Ascending aorta (tissue), 2 donors: ENCODE measurements at regions not wholly inside any gene's neighbourhood (a gene's known extent, or its start where the extent isn't known, plus 50 kb on each side); places are given as distances from the start of the nearest gene placed in this dataset.

Experiments
- DNase-seq, 2 donors: peaks; one replicate each; pipeline ENCODE4 v3.0.0-alpha.2; 2019; ENCODE audit warnings: low spot score in 2 of 2
- H3K27ac ChIP-seq, 2 donors: fragments of 200-600 bp; sonication (generic); one replicate each; pipeline ENCODE4 v1.5.1; 2016 to 2017; ENCODE audit warnings: mild to moderate bottlenecking in 1 of 2
- H3K27me3 ChIP-seq: fragments of 200-600 bp; sonication (generic); one replicate; pipeline ENCODE4 v1.5.1; 2017
- H3K36me3 ChIP-seq, 2 donors: fragments of 200-600 bp; sonication (generic); one replicate each; pipeline ENCODE4 v1.5.1; 2016
- H3K4me1 ChIP-seq, 2 donors: fragments of 200-600 bp; sonication (generic); one replicate each; pipeline ENCODE4 v1.5.1; 2016 to 2017; ENCODE audit warnings: mild to moderate bottlenecking in 1 of 2
- H3K4me3 ChIP-seq, 2 donors: fragments of 200-600 bp; sonication (generic); one replicate each; pipeline ENCODE4 v1.5.1; 2016 to 2017; ENCODE audit warnings: mild to moderate bottlenecking in 1 of 2
- H3K9me3 ChIP-seq, 2 donors: fragments of 200-600 bp; sonication (generic); one replicate each; pipeline ENCODE4 v1.5.1; 2016
- CTCF ChIP-seq, 3 experiments: fragments of 200-600 bp in 2 of 3; fragments of 450-650 bp in 1 of 3; sonication (generic) in 2 of 3; IDR thresholded peaks; one replicate each; pipeline ENCODE4 v1.5.1; 2016 to 2019; ENCODE audit warnings: antibody characterized with exemption in 3 of 3, mild to moderate bottlenecking in 1 of 3, moderate library complexity in 1 of 3
- intact Hi-C: fragments of 100-400 bp; cut with DNase I; formaldehyde crosslinking; loops from one replicate; pipeline ENCODE4 v1.15.1; 2023

DNA sequence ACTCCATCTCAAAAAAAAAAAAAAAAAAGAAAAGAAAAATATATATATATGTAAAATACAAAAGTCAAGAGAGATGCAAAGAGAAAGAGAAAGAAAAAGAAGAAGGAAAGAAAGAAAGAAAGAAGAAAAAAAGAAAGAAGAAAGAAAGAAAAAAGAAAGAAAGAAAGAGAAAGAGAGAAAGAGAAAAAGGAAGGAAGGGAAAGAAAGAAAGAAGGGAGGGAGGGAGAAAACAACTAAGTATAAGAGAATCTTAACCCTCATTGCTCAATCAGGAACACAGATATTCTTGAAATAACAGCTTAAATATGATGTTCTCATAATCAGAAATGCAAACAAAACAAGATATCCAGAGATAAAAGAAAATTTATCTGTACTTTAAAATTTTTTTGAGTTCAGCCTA lies 54.4 kb upstream of the MARCKS start:
- H3K27me3 ChIP-seq, result no peaks in the 10 kb centered on the region
- DNase-seq, result no peak
- no peaks in the 10 kb centered on the region for H3K4me1 ChIP-seq
- no peak for TF ChIP-seq CTCF (IDR thresholded peaks at IDR 0.05)
- no peak overlapping the region for H3K4me3 ChIP-seq
- H3K36me3 ChIP-seq, result no peaks in the 10 kb centered on the region
- intact Hi-C loops, result no loop called here
- H3K9me3 ChIP-seq, result no peaks in the 10 kb centered on the region
- H3K27ac ChIP-seq, result no peak overlapping the region

- H3K27me3 ChIP-seq, result no peaks in the 10 kb centered on the region
- intact Hi-C loops, result no loop called here
- H3K4me3 ChIP-seq, result no peak overlapping the region
- no peak for DNase-seq
- no peak for TF ChIP-seq CTCF (IDR thresholded peaks at IDR 0.05)
- H3K4me1 ChIP-seq, result no peaks in the 10 kb centered on the region
- H3K36me3 ChIP-seq, result no peaks in the 10 kb centered on the region
- no peaks in the 10 kb centered on the region for H3K9me3 ChIP-seq
- H3K27ac ChIP-seq, result no peak overlapping the region
Observed at GRCh38 chr6:113805173-113805790, 51.9 kb upstream of the MARCKS start.

- Histone ChIP-seq H3K27me3 (no peaks in the 10 kb centered on the region), H3K4me3 (no peak overlapping the region), H3K9me3 (no peaks in the 10 kb centered on the region), H3K27ac (no peak overlapping the region), H3K36me3 (no peaks in the 10 kb centered on the region), H3K4me1 (no peaks in the 10 kb centered on the region)
- no peak for TF ChIP-seq CTCF (IDR thresholded peaks at IDR 0.05)
- intact Hi-C loops, result no loop called here
- no peak for DNase-seq
Observed at GRCh38 chr6:113805811-113806495, 51.2 kb upstream of the MARCKS start.
